ENCODE measurements at regions not wholly inside any gene's neighbourhood (a gene's known extent, or its start where the extent isn't known, plus 50 kb on each side); places are given as distances from the start of the nearest gene placed in this dataset.
A peak's percentile ranks its signal among the peaks of the same experiment; 100 is the strongest.

- DNase-seq: no peak
Observed at GRCh38 chr2:139814458-139814857, 1034.3 kb upstream of the NXPH2 start.

- no peak for DNase-seq
Observed at GRCh38 chr2:139813340-139813739, 1033.2 kb upstream of the NXPH2 start.

GRCh38 chr2:139805441-139805840 is 1025.3 kb upstream of the NXPH2 start:
- peak; percentile 13 for DNase-seq

- no peak for DNase-seq
Observed at GRCh38 chr2:139798391-139798790, 1018.2 kb upstream of the NXPH2 start.

- peak; percentile 33 for DNase-seq
Observed at GRCh38 chr2:139790807-139791752, 1010.9 kb upstream of the NXPH2 start.

- DNase-seq: no peak
Observed at GRCh38 chr2:139790136-139790535, 1009.9 kb upstream of the NXPH2 start.

GRCh38 chr2:139778732-139779131 is 998.5 kb upstream of the NXPH2 start:
- no peak for DNase-seq

GRCh38 chr2:139773720-139774277 is 993.6 kb upstream of the NXPH2 start:
- no peak for DNase-seq

GRCh38 chr2:139769633-139770032 is 989.4 kb upstream of the NXPH2 start:
- DNase-seq: no peak

GRCh38 chr2:139763705-139764104 is 983.5 kb upstream of the NXPH2 start:
- no peak for DNase-seq

GRCh38 chr2:139759000-139759505 is 978.9 kb upstream of the NXPH2 start:
- DNase-seq: no peak

GRCh38 chr2:139746901-139747300 is 966.7 kb upstream of the NXPH2 start:
- no peak for DNase-seq

GRCh38 chr2:139744273-139744672 is 964.1 kb upstream of the NXPH2 start:
- DNase-seq: no peak

- no peak for DNase-seq
Observed at GRCh38 chr2:139742216-139743172, 962.3 kb upstream of the NXPH2 start.

- DNase-seq: no peak
Observed at GRCh38 chr2:139737659-139738058, 957.5 kb upstream of the NXPH2 start.

- no peak for DNase-seq
Observed at GRCh38 chr2:139730197-139730596, 950.0 kb upstream of the NXPH2 start.

- DNase-seq: no peak
Observed at GRCh38 chr2:139721411-139721995, 941.3 kb upstream of the NXPH2 start.

GRCh38 chr2:139720056-139720455 is 939.9 kb upstream of the NXPH2 start:
- DNase-seq: no peak

- DNase-seq: no peak
Observed at GRCh38 chr2:139704606-139705005, 924.4 kb upstream of the NXPH2 start.

- DNase-seq: no peak
Observed at GRCh38 chr2:139694327-139694726, 914.1 kb upstream of the NXPH2 start.

- DNase-seq: no peak
Observed at GRCh38 chr2:139686205-139686604, 906.0 kb upstream of the NXPH2 start.

Data from NCI-H748 treated with DMSO at 0.1 percent for 48 hours (cell line).